ENCODE measurements at regions not wholly inside any gene's neighbourhood (a gene's known extent, or its start where the extent isn't known, plus 50 kb on each side); places are given as distances from the start of the nearest gene placed in this dataset.

DNA sequence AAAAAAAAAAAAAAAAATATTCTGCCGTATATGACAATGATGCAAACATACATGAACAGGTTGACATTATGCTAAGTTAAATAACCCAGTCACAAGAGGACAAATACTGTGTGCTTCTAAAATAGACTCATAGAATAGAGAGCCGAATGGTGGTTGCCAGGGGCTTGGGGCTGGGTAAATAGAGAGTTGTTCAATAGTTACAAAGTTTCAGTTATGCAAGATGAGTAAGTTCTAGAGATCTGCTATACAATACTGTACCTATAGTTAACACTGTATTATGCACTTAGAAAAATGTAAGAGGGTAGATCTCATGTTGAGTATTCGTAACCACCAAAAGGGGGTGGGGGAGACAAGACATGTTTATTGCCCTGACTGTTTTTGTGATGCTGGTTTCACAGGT is 77.1 kb upstream of the GNAI1 start:
- no peak overlapping the region for H3K4me3 ChIP-seq (ENCODE audit: low read depth, low read length)
- no peak for TF ChIP-seq CTCF (IDR thresholded peaks at IDR 0.05; ENCODE audit: borderline replicate concordance, insufficient read depth, low read depth, low read length)

DNA sequence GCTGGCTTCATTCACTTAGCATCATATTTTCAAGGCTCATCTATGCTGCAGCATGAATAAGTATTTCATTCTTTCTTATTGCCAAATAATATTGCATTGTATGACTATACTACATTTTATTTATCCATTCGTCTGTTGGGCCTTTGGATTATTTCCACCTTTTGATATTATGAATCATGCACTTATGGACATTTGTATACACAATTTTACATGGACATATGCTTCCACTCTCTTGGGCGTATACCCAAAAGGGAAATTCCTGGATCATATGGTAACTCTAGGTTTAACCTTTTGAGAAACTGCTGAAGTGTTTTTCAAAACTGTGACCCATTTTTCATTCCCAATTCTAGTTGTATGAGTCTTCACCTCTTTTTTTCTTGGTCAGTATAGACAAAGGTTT is 80.3 kb upstream of the GNAI1 start:
- no peak for TF ChIP-seq CTCF (IDR thresholded peaks at IDR 0.05; ENCODE audit: borderline replicate concordance, insufficient read depth, low read depth, low read length)
- H3K4me3 ChIP-seq (ENCODE audit: low read depth, low read length): no peak overlapping the region

GRCh38 chr7:80053124-80053523 is 81.5 kb upstream of the GNAI1 start:
- no peak overlapping the region for H3K4me3 ChIP-seq (ENCODE audit: low read depth, low read length)
- no peak for TF ChIP-seq CTCF (IDR thresholded peaks at IDR 0.05; ENCODE audit: borderline replicate concordance, insufficient read depth, low read depth, low read length)

DNA sequence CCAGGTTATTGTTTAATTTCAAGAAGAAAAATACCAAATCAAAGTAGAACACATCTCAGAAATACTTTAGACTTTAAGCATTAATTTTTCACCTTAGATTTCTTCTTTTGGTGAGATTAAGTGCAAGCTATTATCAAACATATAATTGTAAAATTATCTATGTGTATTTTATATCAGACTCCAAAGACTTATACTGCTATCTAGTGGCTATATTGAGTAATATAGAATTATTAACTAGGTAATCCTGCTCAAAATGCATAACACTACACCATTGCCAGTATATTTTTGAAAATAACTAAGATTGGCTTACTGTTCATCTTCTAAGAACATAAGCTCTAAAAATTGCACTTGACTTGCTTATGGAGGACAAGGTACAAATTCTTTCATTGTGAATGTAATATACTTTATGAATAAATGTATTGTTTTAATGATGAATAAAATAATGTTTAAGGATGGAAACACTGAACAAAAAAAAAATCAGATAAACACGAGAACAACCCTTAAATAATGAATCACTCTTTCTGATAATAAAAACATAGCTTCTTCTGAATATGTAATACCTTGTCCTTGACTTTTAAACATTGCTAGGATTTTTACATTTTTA is 86.7 kb upstream of the GNAI1 start:
- no peak for TF ChIP-seq CTCF (IDR thresholded peaks at IDR 0.05; ENCODE audit: borderline replicate concordance, insufficient read depth, low read depth, low read length)
- H3K4me3 ChIP-seq (ENCODE audit: low read depth, low read length): no peak overlapping the region

DNA sequence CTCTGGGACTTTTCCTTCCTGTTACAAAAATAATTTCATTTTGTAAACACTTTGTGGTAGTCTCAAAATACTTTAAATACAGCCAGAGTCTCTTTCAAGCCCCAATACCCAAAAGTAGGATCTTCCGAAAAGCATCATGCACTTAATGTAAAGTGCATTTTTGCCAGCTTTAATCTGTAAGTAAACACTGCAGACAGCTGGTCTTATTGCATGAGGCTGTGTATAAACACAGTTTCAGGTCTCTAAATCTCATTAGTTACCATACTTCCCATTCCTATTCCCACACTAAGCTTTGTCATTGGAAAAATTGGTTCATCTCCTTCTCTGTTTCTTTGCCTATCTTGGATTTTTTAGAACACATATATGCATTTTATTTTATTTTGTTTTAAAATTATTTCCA is 87.6 kb upstream of the GNAI1 start:
- no peak for TF ChIP-seq CTCF (IDR thresholded peaks at IDR 0.05; ENCODE audit: borderline replicate concordance, insufficient read depth, low read depth, low read length)
- no peak overlapping the region for H3K4me3 ChIP-seq (ENCODE audit: low read depth, low read length)

GRCh38 chr7:80044796-80045195 is 89.8 kb upstream of the GNAI1 start:
- no peak for TF ChIP-seq CTCF (IDR thresholded peaks at IDR 0.05; ENCODE audit: borderline replicate concordance, insufficient read depth, low read depth, low read length)
- no peak overlapping the region for H3K4me3 ChIP-seq (ENCODE audit: low read depth, low read length)

DNA sequence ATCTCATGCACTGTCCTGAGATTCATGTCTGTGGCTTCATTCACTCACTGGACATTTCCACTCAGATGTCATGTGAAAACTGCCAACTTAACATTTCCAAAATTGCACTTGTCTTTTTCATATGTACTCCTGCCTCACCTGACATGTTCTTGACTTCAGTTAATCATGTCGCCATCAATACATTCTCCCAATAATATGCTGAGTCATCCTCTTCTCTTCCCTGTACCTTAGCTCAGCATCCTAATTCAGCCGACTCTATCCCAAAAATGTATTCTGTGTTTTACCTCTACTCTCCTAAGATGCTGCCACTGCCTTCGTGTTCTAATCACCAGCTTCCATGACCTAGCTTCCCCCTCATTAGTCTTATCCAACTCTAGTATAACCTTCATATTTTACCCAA is 93.9 kb upstream of the GNAI1 start:
- TF ChIP-seq CTCF (IDR thresholded peaks at IDR 0.05; ENCODE audit: borderline replicate concordance, insufficient read depth, low read depth, low read length): no peak
- no peak overlapping the region for H3K4me3 ChIP-seq (ENCODE audit: low read depth, low read length)
